Glutamatergic neuron (in vitro differentiated cells): ENCODE measurements at regions not wholly inside any gene's neighbourhood (a gene's known extent, or its start where the extent isn't known, plus 50 kb on each side); places are given as distances from the start of the nearest gene placed in this dataset.

Source experiments
- DNase-seq: peaks from one replicate; pipeline ENCODE4 v3.0.0; 2022
- H3K27ac Mint-ChIP-seq: one replicate; pipeline ENCODE4 v1.8.0; 2020; ENCODE audit warnings: mild to moderate bottlenecking, mixed read lengths, inconsistent platforms; ENCODE audit not compliant: unreplicated experiment
- H3K27me3 Mint-ChIP-seq: one replicate; pipeline ENCODE4 v1.8.0; 2020; ENCODE audit warnings: mild to moderate bottlenecking, moderate library complexity, mixed read lengths, inconsistent platforms; ENCODE audit not compliant: unreplicated experiment
- H3K36me3 Mint-ChIP-seq: one replicate; pipeline ENCODE4 v1.8.0; 2020; ENCODE audit warnings: mild to moderate bottlenecking, mixed read lengths, inconsistent platforms; ENCODE audit not compliant: unreplicated experiment
- H3K4me1 Mint-ChIP-seq: one replicate; pipeline ENCODE4 v1.8.0; 2020; ENCODE audit warnings: mild to moderate bottlenecking, low read depth, mixed read lengths, inconsistent platforms; ENCODE audit not compliant: unreplicated experiment
- H3K4me3 Mint-ChIP-seq: one replicate; pipeline ENCODE4 v1.8.0; 2020; ENCODE audit warnings: mild to moderate bottlenecking, mixed read lengths, inconsistent platforms; ENCODE audit not compliant: unreplicated experiment
- H3K9me3 Mint-ChIP-seq: one replicate; pipeline ENCODE4 v1.8.0; 2020; ENCODE audit warnings: mild to moderate bottlenecking, moderate library complexity, mixed read lengths, inconsistent platforms; ENCODE audit not compliant: unreplicated experiment
- CTCF ChIP-seq: fragments of 200-600 bp; sonication (generic); IDR thresholded peaks from one replicate; pipeline ENCODE4 v1.5.0; 2021; ENCODE audit not compliant: partially characterized antibody, unreplicated experiment

- H3K9me3 Mint-ChIP-seq, result no peaks in the 10 kb centered on the region
- H3K27me3 Mint-ChIP-seq, result no peaks in the 10 kb centered on the region
- TF ChIP-seq CTCF, result no peak
- H3K4me1 Mint-ChIP-seq, result peaks cover 12% of the 10 kb centered on the region
- no peak overlapping the region for H3K4me3 Mint-ChIP-seq
- H3K36me3 Mint-ChIP-seq, result no peaks in the 10 kb centered on the region
- DNase-seq, result no peak
- H3K27ac Mint-ChIP-seq, result peak overlapping the region; percentile 18
Measured at GRCh38 chr5:143682929-143683386, 129.0 kb upstream of the HMHB1 start.

- no peaks in the 10 kb centered on the region for H3K36me3 Mint-ChIP-seq
- no peak for TF ChIP-seq CTCF
- no peaks in the 10 kb centered on the region for H3K9me3 Mint-ChIP-seq
- no peaks in the 10 kb centered on the region for H3K27me3 Mint-ChIP-seq
- H3K4me1 Mint-ChIP-seq, result peaks cover 12% of the 10 kb centered on the region
- H3K4me3 Mint-ChIP-seq, result no peak overlapping the region
- DNase-seq, result no peak
- H3K27ac Mint-ChIP-seq, result peak overlapping the region; percentile 18
Measured at GRCh38 chr5:143682246-143682905, 129.6 kb upstream of the HMHB1 start.

- Mint-ChIP-seq H3K4me1 (peaks cover 12% of the 10 kb centered on the region), H3K4me3 (no peak overlapping the region), H3K9me3 (no peaks in the 10 kb centered on the region), H3K36me3 (no peaks in the 10 kb centered on the region), H3K27ac (no peak overlapping the region), H3K27me3 (no peaks in the 10 kb centered on the region)
- TF ChIP-seq CTCF, result no peak
- no peak for DNase-seq
Measured at GRCh38 chr5:143680672-143681259, 131.2 kb upstream of the HMHB1 start.

- Mint-ChIP-seq H3K4me1 (peaks cover 12% of the 10 kb centered on the region), H3K9me3 (no peaks in the 10 kb centered on the region), H3K36me3 (no peaks in the 10 kb centered on the region), H3K27ac (no peak overlapping the region), H3K4me3 (no peak overlapping the region), H3K27me3 (no peaks in the 10 kb centered on the region)
- DNase-seq, result no peak
- no peak for TF ChIP-seq CTCF
Measured at GRCh38 chr5:143679777-143680176, 132.2 kb upstream of the HMHB1 start.

- H3K9me3 Mint-ChIP-seq, result no peaks in the 10 kb centered on the region
- no peak for DNase-seq
- no peaks in the 10 kb centered on the region for H3K36me3 Mint-ChIP-seq
- H3K27ac Mint-ChIP-seq, result no peak overlapping the region
- no peak for TF ChIP-seq CTCF
- no peaks in the 10 kb centered on the region for H3K27me3 Mint-ChIP-seq
- no peak overlapping the region for H3K4me3 Mint-ChIP-seq
- peaks cover 9% of the 10 kb centered on the region for H3K4me1 Mint-ChIP-seq
Measured at GRCh38 chr5:143678148-143678905, 133.6 kb upstream of the HMHB1 start.
